HUES64 (cell line): ENCODE measurements at regions not wholly inside any gene's neighbourhood (a gene's known extent, or its start where the extent isn't known, plus 50 kb on each side); places are given as distances from the start of the nearest gene placed in this dataset.

Source experiments
- H3K27ac ChIP-seq: 2 replicates; pipeline ENCODE4 v1.7.0; 2013; ENCODE audit warnings: low read depth, low read length, inconsistent platforms
- H3K27me3 ChIP-seq: 2 replicates; pipeline ENCODE4 v1.6.1; 2013; ENCODE audit warnings: mild to moderate bottlenecking, low read length; ENCODE audit not compliant: insufficient read depth
- H3K36me3 ChIP-seq: 2 replicates; pipeline ENCODE4 v1.6.1; 2013; ENCODE audit warnings: mild to moderate bottlenecking, low read length; ENCODE audit not compliant: insufficient read depth
- H3K4me1 ChIP-seq: 2 replicates; pipeline ENCODE4 v1.6.1; 2013; ENCODE audit warnings: mild to moderate bottlenecking, low read length, moderate library complexity; ENCODE audit not compliant: insufficient read depth
- H3K4me3 ChIP-seq: 2 replicates; pipeline ENCODE4 v1.5.1; 2013; ENCODE audit warnings: mild to moderate bottlenecking, low read length, moderate library complexity
- H3K9ac ChIP-seq: 2 replicates; pipeline ENCODE4 v1.6.1; 2013; ENCODE audit warnings: mild to moderate bottlenecking, low read depth, low read length
- H3K9me3 ChIP-seq: 2 replicates; pipeline ENCODE4 v1.6.1; 2013; ENCODE audit warnings: low read depth, low read length; ENCODE audit not compliant: insufficient read depth
- WGBS: fragments of 150-250, 120-280 bp; methylation state at CpG from one replicate; pipeline ENCODE4 v1.1.7; 2013; ENCODE audit warnings: missing lambda C conversion rate; 5-methylcytosine and 5-hydroxymethylcytosine counted together

GRCh38 chr1:29399465-29399864 is 163.1 kb downstream of the PTPRU start:
- 0% methylated on average over 1 of the region's 1 CpG for WGBS
- H3K9me3 ChIP-seq: no peaks in the 10 kb centered on the region
- H3K36me3 ChIP-seq: no peaks in the 10 kb centered on the region

GRCh38 chr1:29398431-29398830 is 162.1 kb downstream of the PTPRU start:
- no peaks in the 10 kb centered on the region for H3K27me3 ChIP-seq
- H3K36me3 ChIP-seq: no peaks in the 10 kb centered on the region
- 88% methylated on average over 3 of the region's 3 CpGs for WGBS

More at GRCh38 chr1:29399465-29399864, 163.1 kb downstream of the PTPRU start:
- Histone ChIP-seq H3K4me3 (no peak overlapping the region), H3K27me3 (no peaks in the 10 kb centered on the region), H3K9ac (no peak overlapping the region), H3K27ac (no peak overlapping the region), H3K4me1 (no peaks in the 10 kb centered on the region)

GRCh38 chr1:29397981-29398380 is 161.7 kb downstream of the PTPRU start:
- no peaks in the 10 kb centered on the region for H3K4me1 ChIP-seq
- H3K9ac ChIP-seq: no peak overlapping the region
- WGBS: 89% methylated on average over 7 of the region's 8 CpGs
- H3K4me3 ChIP-seq: no peak overlapping the region
- H3K9me3 ChIP-seq: no peaks in the 10 kb centered on the region
- H3K27me3 ChIP-seq: no peaks in the 10 kb centered on the region
- H3K27ac ChIP-seq: no peak overlapping the region
- no peaks in the 10 kb centered on the region for H3K36me3 ChIP-seq

More at GRCh38 chr1:29398431-29398830, 162.1 kb downstream of the PTPRU start:
- Histone ChIP-seq H3K9ac (no peak overlapping the region), H3K27ac (no peak overlapping the region), H3K9me3 (no peaks in the 10 kb centered on the region), H3K4me3 (no peak overlapping the region), H3K4me1 (no peaks in the 10 kb centered on the region)

GRCh38 chr1:29397256-29397590 is 160.9 kb downstream of the PTPRU start:
- H3K9ac ChIP-seq: no peak overlapping the region
- no peaks in the 10 kb centered on the region for H3K4me1 ChIP-seq
- H3K36me3 ChIP-seq: no peaks in the 10 kb centered on the region
- H3K27ac ChIP-seq: no peak overlapping the region
- H3K27me3 ChIP-seq: no peaks in the 10 kb centered on the region
- H3K9me3 ChIP-seq: no peaks in the 10 kb centered on the region
- no peak overlapping the region for H3K4me3 ChIP-seq
- 69% methylated on average over 1 of the region's 1 CpG for WGBS

GRCh38 chr1:29396438-29397255 is 160.3 kb downstream of the PTPRU start:
- no peaks in the 10 kb centered on the region for H3K36me3 ChIP-seq
- H3K4me1 ChIP-seq: no peaks in the 10 kb centered on the region
- H3K27ac ChIP-seq: no peak overlapping the region
- H3K9me3 ChIP-seq: no peaks in the 10 kb centered on the region
- no peak overlapping the region for H3K9ac ChIP-seq
- no peak overlapping the region for H3K4me3 ChIP-seq
- WGBS: 84% methylated on average over 10 of the region's 10 CpGs
- no peaks in the 10 kb centered on the region for H3K27me3 ChIP-seq

GRCh38 chr1:29395736-29396437 is 159.6 kb downstream of the PTPRU start:
- H3K36me3 ChIP-seq: no peaks in the 10 kb centered on the region
- H3K27ac ChIP-seq: no peak overlapping the region
- H3K4me3 ChIP-seq: no peak overlapping the region
- no peaks in the 10 kb centered on the region for H3K9me3 ChIP-seq
- H3K27me3 ChIP-seq: no peaks in the 10 kb centered on the region
- no peak overlapping the region for H3K9ac ChIP-seq
- 91% methylated on average over 5 of the region's 5 CpGs for WGBS
- no peaks in the 10 kb centered on the region for H3K4me1 ChIP-seq

GRCh38 chr1:29394521-29395225 is 158.4 kb downstream of the PTPRU start:
- no peak overlapping the region for H3K9ac ChIP-seq
- no peaks in the 10 kb centered on the region for H3K9me3 ChIP-seq
- no peaks in the 10 kb centered on the region for H3K27me3 ChIP-seq
- WGBS: 86% methylated on average over 9 of the region's 9 CpGs
- no peaks in the 10 kb centered on the region for H3K36me3 ChIP-seq
- H3K4me1 ChIP-seq: no peaks in the 10 kb centered on the region
- H3K4me3 ChIP-seq: no peak overlapping the region
- H3K27ac ChIP-seq: no peak overlapping the region

- WGBS: 78% methylated on average over 2 of the region's 2 CpGs
- Histone ChIP-seq H3K9ac (no peak overlapping the region), H3K27ac (no peak overlapping the region), H3K4me3 (no peak overlapping the region), H3K4me1 (no peaks in the 10 kb centered on the region), H3K36me3 (no peaks in the 10 kb centered on the region), H3K27me3 (no peaks in the 10 kb centered on the region), H3K9me3 (no peaks in the 10 kb centered on the region)
Measured at GRCh38 chr1:29393451-29393826, 157.1 kb downstream of the PTPRU start.

GRCh38 chr1:29392486-29393450 is 156.4 kb downstream of the PTPRU start:
- Histone ChIP-seq H3K4me3 (no peak overlapping the region), H3K36me3 (no peaks in the 10 kb centered on the region), H3K27ac (no peak overlapping the region), H3K4me1 (no peaks in the 10 kb centered on the region), H3K9ac (no peak overlapping the region), H3K9me3 (no peaks in the 10 kb centered on the region), H3K27me3 (no peaks in the 10 kb centered on the region)
- 85% methylated on average over 7 of the region's 7 CpGs for WGBS

- no peak overlapping the region for H3K27ac ChIP-seq
Measured at GRCh38 chr1:29392036-29392435, 155.7 kb downstream of the PTPRU start.

More at GRCh38 chr1:29392036-29392435, 155.7 kb downstream of the PTPRU start:
- no peaks in the 10 kb centered on the region for H3K27me3 ChIP-seq
- no peak overlapping the region for H3K9ac ChIP-seq
- H3K4me1 ChIP-seq: no peaks in the 10 kb centered on the region
- no peaks in the 10 kb centered on the region for H3K9me3 ChIP-seq
- WGBS: 90% methylated on average over 3 of the region's 3 CpGs
- H3K4me3 ChIP-seq: no peak overlapping the region
- H3K36me3 ChIP-seq: no peaks in the 10 kb centered on the region
